PFSK-1 (cell line): ENCODE measurements at regions not wholly inside any gene's neighbourhood (a gene's known extent, or its start where the extent isn't known, plus 50 kb on each side); places are given as distances from the start of the nearest gene placed in this dataset.

Experiments used
- FOXP2 ChIP-seq: optimal IDR thresholded peaks from 2 replicates; pipeline ENCODE3; 2011; ENCODE audit warnings: borderline replicate concordance, control low read depth, inconsistent platforms; ENCODE audit not compliant: insufficient read depth; ENCODE audit errors: extremely low read length, extremely low read depth
- POLR2AphosphoS5 ChIP-seq: IDR thresholded peaks from 2 replicates; pipeline ENCODE4 v1.6.1; 2012; ENCODE audit warnings: low read depth, mild to moderate bottlenecking, control low read depth, low read length, moderate library complexity
- TAF1 ChIP-seq: IDR thresholded peaks from 2 replicates; pipeline ENCODE4 v1.6.1; 2012; ENCODE audit warnings: low read length, control low read depth, borderline replicate concordance; ENCODE audit not compliant: insufficient read depth

- no peak for TF ChIP-seq TAF1
- TF ChIP-seq POLR2AphosphoS5 = no peak
- no peak for TF ChIP-seq FOXP2
These were observed 92.8 kb downstream of the TMEM17 start for GRCh38 chr2:62413116-62413663.
